Tibial nerve (tissue), 4 donors: ENCODE measurements at regions not wholly inside any gene's neighbourhood (a gene's known extent, or its start where the extent isn't known, plus 50 kb on each side); places are given as distances from the start of the nearest gene placed in this dataset.

ENCODE experiments used
- DNase-seq, 2 donors: peaks; one replicate each; pipeline ENCODE4 v3.0.0-alpha.2; 2019; ENCODE audit warnings: low spot score in 2 of 2
- H3K27ac ChIP-seq, 4 donors: fragments of 200-600 bp; sonication (generic) in 3 of 4; one replicate each; pipeline ENCODE4 v1.5.1; 2017 to 2019; ENCODE audit warnings: mild to moderate bottlenecking in 1 of 4
- H3K27me3 ChIP-seq, 2 donors: fragments of 200-600 bp; sonication (generic) in 1 of 2; one replicate each; pipeline versions ENCODE4 v1.5.1 to v1.6.0; 2017 to 2019
- H3K36me3 ChIP-seq, 3 donors: fragments of 200-600 bp; sonication (generic); one replicate each; pipeline ENCODE4 v1.5.1; 2018 to 2019
- H3K4me1 ChIP-seq, 4 donors: fragments of 200-600 bp; sonication (generic) in 3 of 4; one replicate each; pipeline ENCODE4 v1.5.1; 2017 to 2019
- H3K4me3 ChIP-seq, 4 donors: fragments of 200-600 bp; sonication (generic) in 3 of 4; one replicate each; pipeline ENCODE4 v1.5.1; 2017 to 2019; ENCODE audit warnings: mild to moderate bottlenecking in 1 of 4, moderate library complexity in 1 of 4
- H3K9me3 ChIP-seq, 4 donors: fragments of 200-600 bp; sonication (generic) in 3 of 4; one replicate each; pipeline ENCODE4 v1.5.1; 2017 to 2019
- EP300 ChIP-seq, 2 donors: sonication (generic); formaldehyde crosslinking; IDR thresholded peaks; one replicate each; pipeline ENCODE4 v1.6.1; 2017; ENCODE audit warnings: antibody characterized with exemption in 2 of 2, mild to moderate bottlenecking in 1 of 2
- POLR2A ChIP-seq, 2 donors: fragments of 450-650 bp; IDR thresholded peaks; one replicate each; pipeline ENCODE4 v1.6.1; 2017; ENCODE audit warnings: antibody characterized with exemption in 2 of 2, mild to moderate bottlenecking in 2 of 2, moderate library complexity in 2 of 2
- WGBS, 2 donors: methylation state at CpG; one replicate each; pipeline ENCODE4 v1.1.5; 2018; 5-methylcytosine and 5-hydroxymethylcytosine counted together
- TF ChIP-seq, protein P1 (sequence below), 5 experiments: fragments of 200-600 bp in 3 of 5; fragments of 450-650 bp in 2 of 5; sonication (generic) in 3 of 5; IDR thresholded peaks; one replicate each; pipeline ENCODE4 v1.5.1; 2016 to 2019; ENCODE audit warnings: antibody characterized with exemption in 5 of 5, mild to moderate bottlenecking in 3 of 5, moderate library complexity in 2 of 5

DNA sequence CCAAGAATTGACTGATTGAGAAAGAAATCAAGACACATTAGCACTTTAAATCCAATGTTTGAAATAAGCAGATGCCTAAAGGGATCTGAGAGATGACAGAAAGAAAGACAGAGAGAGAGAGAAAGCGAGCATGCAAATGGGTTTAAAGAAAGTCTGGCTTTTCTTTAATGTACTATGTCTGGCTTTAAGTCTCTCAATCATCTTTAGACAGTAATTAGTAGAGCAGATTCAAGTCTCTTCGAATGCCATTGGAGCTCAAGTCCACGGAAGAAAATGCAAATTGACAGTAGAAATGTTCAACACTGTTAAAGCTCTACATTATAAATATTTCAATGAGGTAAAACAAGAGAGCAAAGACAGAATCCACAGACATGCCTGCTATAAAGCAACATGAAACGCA, 1480.2 kb upstream of the CDH8 start:
- Histone ChIP-seq H3K27me3 (no peaks in the 10 kb centered on the region), H3K36me3 (no peaks in the 10 kb centered on the region), H3K4me3 (no peak overlapping the region), H3K9me3 (no peaks in the 10 kb centered on the region), H3K4me1 (no peaks in the 10 kb centered on the region), H3K27ac (no peak overlapping the region)
- no peak for DNase-seq
- TF ChIP-seq, protein P1, sequence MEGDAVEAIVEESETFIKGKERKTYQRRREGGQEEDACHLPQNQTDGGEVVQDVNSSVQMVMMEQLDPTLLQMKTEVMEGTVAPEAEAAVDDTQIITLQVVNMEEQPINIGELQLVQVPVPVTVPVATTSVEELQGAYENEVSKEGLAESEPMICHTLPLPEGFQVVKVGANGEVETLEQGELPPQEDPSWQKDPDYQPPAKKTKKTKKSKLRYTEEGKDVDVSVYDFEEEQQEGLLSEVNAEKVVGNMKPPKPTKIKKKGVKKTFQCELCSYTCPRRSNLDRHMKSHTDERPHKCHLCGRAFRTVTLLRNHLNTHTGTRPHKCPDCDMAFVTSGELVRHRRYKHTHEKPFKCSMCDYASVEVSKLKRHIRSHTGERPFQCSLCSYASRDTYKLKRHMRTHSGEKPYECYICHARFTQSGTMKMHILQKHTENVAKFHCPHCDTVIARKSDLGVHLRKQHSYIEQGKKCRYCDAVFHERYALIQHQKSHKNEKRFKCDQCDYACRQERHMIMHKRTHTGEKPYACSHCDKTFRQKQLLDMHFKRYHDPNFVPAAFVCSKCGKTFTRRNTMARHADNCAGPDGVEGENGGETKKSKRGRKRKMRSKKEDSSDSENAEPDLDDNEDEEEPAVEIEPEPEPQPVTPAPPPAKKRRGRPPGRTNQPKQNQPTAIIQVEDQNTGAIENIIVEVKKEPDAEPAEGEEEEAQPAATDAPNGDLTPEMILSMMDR (IDR thresholded peaks at IDR 0.05): no peak
- TF ChIP-seq EP300 (IDR thresholded peaks at IDR 0.05): no peak
- TF ChIP-seq POLR2A (IDR thresholded peaks at IDR 0.05): no peak
- 82 to 87% methylated on average over 4 of the region's 4 CpGs for WGBS, 2 donors

GRCh38 chr16:63512910-63513309, 1476.7 kb upstream of the CDH8 start:
- Histone ChIP-seq H3K36me3 (no peaks in the 10 kb centered on the region), H3K9me3 (no peaks in the 10 kb centered on the region), H3K27ac (no peak overlapping the region), H3K27me3 (no peaks in the 10 kb centered on the region), H3K4me1 (no peaks in the 10 kb centered on the region), H3K4me3 (no peak overlapping the region)
- DNase-seq: no peak
- WGBS, 2 donors: 73 to 75% methylated on average over 1 of the region's 1 CpG
- TF ChIP-seq POLR2A (IDR thresholded peaks at IDR 0.05): no peak

- TF ChIP-seq POLR2A (IDR thresholded peaks at IDR 0.05): no peak
- no peaks in the 10 kb centered on the region for H3K27me3 ChIP-seq
- no peak for DNase-seq
- 71 to 82% methylated on average over 2 of the region's 2 CpGs for WGBS, 2 donors
- H3K9me3 ChIP-seq: no peaks in the 10 kb centered on the region
- H3K4me1 ChIP-seq: no peaks in the 10 kb centered on the region
- no peaks in the 10 kb centered on the region for H3K36me3 ChIP-seq
- no peak overlapping the region for H3K27ac ChIP-seq
- no peak overlapping the region for H3K4me3 ChIP-seq
These were observed 1461.2 kb upstream of the CDH8 start for GRCh38 chr16:63497408-63497807.

DNA sequence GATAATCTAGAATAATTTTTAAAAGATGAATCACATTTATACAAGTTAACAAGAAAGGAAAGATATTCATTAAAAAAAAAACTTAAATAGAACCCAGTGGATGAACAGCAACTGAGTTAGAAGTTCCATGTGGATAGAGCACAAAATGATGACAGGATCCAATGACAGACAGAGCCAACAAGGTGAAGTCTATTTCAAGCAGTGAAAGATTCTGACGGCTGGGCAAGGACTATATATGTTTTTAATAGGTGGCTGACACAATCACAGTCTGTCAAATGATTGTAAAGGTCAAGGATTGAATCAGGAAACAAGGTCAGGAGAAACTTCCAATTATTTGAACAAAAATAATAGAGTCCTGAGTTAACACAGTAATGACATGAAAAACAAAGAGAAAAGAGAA, 1460.0 kb upstream of the CDH8 start:
- no peak for DNase-seq
- H3K4me1 ChIP-seq: no peaks in the 10 kb centered on the region
- WGBS, 2 donors: 43 to 54% methylated on average over 1 of the region's 1 CpG
- H3K27me3 ChIP-seq: no peaks in the 10 kb centered on the region
- no peak overlapping the region for H3K4me3 ChIP-seq
- H3K36me3 ChIP-seq: no peaks in the 10 kb centered on the region
- H3K27ac ChIP-seq: no peak overlapping the region
- no peaks in the 10 kb centered on the region for H3K9me3 ChIP-seq
- no peak for TF ChIP-seq POLR2A (IDR thresholded peaks at IDR 0.05)
- TF ChIP-seq, protein P1 (IDR thresholded peaks at IDR 0.05): no peak
- TF ChIP-seq EP300 (IDR thresholded peaks at IDR 0.05): no peak

- H3K36me3 ChIP-seq: no peaks in the 10 kb centered on the region
- H3K4me3 ChIP-seq: no peak overlapping the region
- DNase-seq: no peak
- H3K4me1 ChIP-seq: no peaks in the 10 kb centered on the region
- no peaks in the 10 kb centered on the region for H3K9me3 ChIP-seq
- no peak overlapping the region for H3K27ac ChIP-seq
- TF ChIP-seq, protein P1 (IDR thresholded peaks at IDR 0.05): no peak
- TF ChIP-seq EP300 (IDR thresholded peaks at IDR 0.05) (no peak), POLR2A (IDR thresholded peaks at IDR 0.05) (no peak)
- no peaks in the 10 kb centered on the region for H3K27me3 ChIP-seq
These were observed 1452.7 kb upstream of the CDH8 start for GRCh38 chr16:63488955-63489354.

DNA sequence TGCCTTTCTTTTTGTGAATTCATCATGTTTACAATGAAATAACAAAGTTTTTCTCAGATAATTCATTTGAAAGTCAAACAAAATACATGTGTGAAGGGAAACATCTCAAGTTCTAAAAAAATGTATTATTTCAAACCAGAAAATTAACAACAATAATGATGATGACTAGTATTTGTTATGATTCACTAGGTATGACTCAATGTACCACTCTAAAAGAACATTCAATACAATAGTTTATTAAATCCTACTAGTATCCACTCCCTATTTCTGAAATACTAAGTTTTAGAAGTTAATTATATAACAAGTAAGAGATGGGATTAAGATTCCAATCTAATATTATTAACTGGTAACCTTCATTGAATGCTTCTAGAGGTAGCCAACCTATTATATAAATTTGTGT, 1444.8 kb upstream of the CDH8 start:
- TF ChIP-seq EP300 (IDR thresholded peaks at IDR 0.05) (no peak), POLR2A (IDR thresholded peaks at IDR 0.05) (no peak)
- TF ChIP-seq, protein P1 (IDR thresholded peaks at IDR 0.05): no peak
- Histone ChIP-seq H3K4me1 (no peaks in the 10 kb centered on the region), H3K9me3 (no peaks in the 10 kb centered on the region), H3K36me3 (no peaks in the 10 kb centered on the region), H3K4me3 (no peak overlapping the region), H3K27me3 (no peaks in the 10 kb centered on the region), H3K27ac (no peak overlapping the region)
- DNase-seq: no peak
